ENCODE measurements at regions not wholly inside any gene's neighbourhood (a gene's known extent, or its start where the extent isn't known, plus 50 kb on each side); places are given as distances from the start of the nearest gene placed in this dataset.

GRCh38 chr5:36526537-36526936 lies 79.9 kb upstream of the SLC1A3 start:
- in situ Hi-C loops (cut with MboI; ENCODE audit: low sequenced_read_pairs, unreplicated experiment), result no loop called here
- TF ChIP-seq CTCF (IDR thresholded peaks at IDR 0.05; ENCODE audit: borderline replicate concordance, control extremely low read depth, extremely low read depth, insufficient read depth, missing control alignments), result no peak
- no peak for DNase-seq (ENCODE audit: low spot score)

GRCh38 chr5:36528588-36528987 lies 77.8 kb upstream of the SLC1A3 start:
- no peak for DNase-seq (ENCODE audit: low spot score)
- no peak for TF ChIP-seq CTCF (IDR thresholded peaks at IDR 0.05; ENCODE audit: borderline replicate concordance, control extremely low read depth, extremely low read depth, insufficient read depth, missing control alignments)
- in situ Hi-C loops (cut with MboI; ENCODE audit: low sequenced_read_pairs, unreplicated experiment), result no loop called here

GRCh38 chr5:36529142-36529541 lies 77.3 kb upstream of the SLC1A3 start:
- TF ChIP-seq CTCF (IDR thresholded peaks at IDR 0.05; ENCODE audit: borderline replicate concordance, control extremely low read depth, extremely low read depth, insufficient read depth, missing control alignments), result no peak

GRCh38 chr5:36530215-36530614 lies 76.2 kb upstream of the SLC1A3 start:
- no peak for TF ChIP-seq CTCF (IDR thresholded peaks at IDR 0.05; ENCODE audit: borderline replicate concordance, control extremely low read depth, extremely low read depth, insufficient read depth, missing control alignments)
- no peak for DNase-seq (ENCODE audit: low spot score)
- in situ Hi-C loops (cut with MboI; ENCODE audit: low sequenced_read_pairs, unreplicated experiment), result no loop called here

More at GRCh38 chr5:36529142-36529541, 77.3 kb upstream of the SLC1A3 start:
- DNase-seq (ENCODE audit: low spot score), result no peak
- in situ Hi-C loops (cut with MboI; ENCODE audit: low sequenced_read_pairs, unreplicated experiment), result no loop called here

GRCh38 chr5:36531401-36531800 lies 75.0 kb upstream of the SLC1A3 start:
- TF ChIP-seq CTCF (IDR thresholded peaks at IDR 0.05; ENCODE audit: borderline replicate concordance, control extremely low read depth, extremely low read depth, insufficient read depth, missing control alignments), result no peak
- in situ Hi-C loops (cut with MboI; ENCODE audit: low sequenced_read_pairs, unreplicated experiment), result no loop called here
- DNase-seq (ENCODE audit: low spot score), result no peak

- TF ChIP-seq CTCF (IDR thresholded peaks at IDR 0.05; ENCODE audit: borderline replicate concordance, control extremely low read depth, extremely low read depth, insufficient read depth, missing control alignments), result no peak
- DNase-seq (ENCODE audit: low spot score), result no peak
- in situ Hi-C loops (cut with MboI; ENCODE audit: low sequenced_read_pairs, unreplicated experiment), result no loop called here
Observed at GRCh38 chr5:36535378-36535777, 71.0 kb upstream of the SLC1A3 start.

Measured in GM13976 (cell line).